Upper lobe of right lung (tissue), 1 donor: ENCODE measurements at regions not wholly inside any gene's neighbourhood (a gene's known extent, or its start where the extent isn't known, plus 50 kb on each side); places are given as distances from the start of the nearest gene placed in this dataset.
"Not testable (repeated sequence)": the region's sequence is repeated elsewhere in the genome, so short reads cannot be mapped to it uniquely, and the experiment has no call there.

Source experiments
- ATAC-seq: fragments of 200-7000 bp; cut with Tn5 transposase; one replicate; pipeline ENCODE4 v1.9.1; 2020; ENCODE audit warnings: mild to moderate bottlenecking, moderate library complexity
- DNase-seq: peaks from one replicate; pipeline ENCODE4 v3.0.0-alpha.2; 2020
- H3K27ac ChIP-seq: fragments of 200-600 bp; one replicate; pipeline ENCODE4 v1.8.0; 2022
- H3K27me3 ChIP-seq: fragments of 200-600 bp; one replicate; pipeline ENCODE4 v1.8.0; 2022; ENCODE audit warnings: mild to moderate bottlenecking
- H3K36me3 ChIP-seq: fragments of 200-600 bp; one replicate; pipeline ENCODE4 v1.8.0; 2022
- H3K4me1 ChIP-seq: fragments of 200-600 bp; one replicate; pipeline ENCODE4 v1.8.0; 2022
- H3K4me3 ChIP-seq: fragments of 200-600 bp; one replicate; pipeline ENCODE4 v1.8.0; 2022; ENCODE audit warnings: mild to moderate bottlenecking
- H3K9me3 ChIP-seq: fragments of 200-600 bp; one replicate; pipeline ENCODE4 v1.8.0; 2022
- intact Hi-C: fragments of 100-400 bp; cut with DNase I; formaldehyde crosslinking; loops from one replicate; pipeline ENCODE4 v1.11.0; 2022
- TF ChIP-seq, protein P1 (sequence below): fragments of 200-600 bp; IDR thresholded peaks from one replicate; pipeline ENCODE4 v1.8.0; 2022; ENCODE audit warnings: antibody characterized with exemption
- donor health status: DM: no; HTN: yes; CAD: no; lungs with severe emphysema.

DNA sequence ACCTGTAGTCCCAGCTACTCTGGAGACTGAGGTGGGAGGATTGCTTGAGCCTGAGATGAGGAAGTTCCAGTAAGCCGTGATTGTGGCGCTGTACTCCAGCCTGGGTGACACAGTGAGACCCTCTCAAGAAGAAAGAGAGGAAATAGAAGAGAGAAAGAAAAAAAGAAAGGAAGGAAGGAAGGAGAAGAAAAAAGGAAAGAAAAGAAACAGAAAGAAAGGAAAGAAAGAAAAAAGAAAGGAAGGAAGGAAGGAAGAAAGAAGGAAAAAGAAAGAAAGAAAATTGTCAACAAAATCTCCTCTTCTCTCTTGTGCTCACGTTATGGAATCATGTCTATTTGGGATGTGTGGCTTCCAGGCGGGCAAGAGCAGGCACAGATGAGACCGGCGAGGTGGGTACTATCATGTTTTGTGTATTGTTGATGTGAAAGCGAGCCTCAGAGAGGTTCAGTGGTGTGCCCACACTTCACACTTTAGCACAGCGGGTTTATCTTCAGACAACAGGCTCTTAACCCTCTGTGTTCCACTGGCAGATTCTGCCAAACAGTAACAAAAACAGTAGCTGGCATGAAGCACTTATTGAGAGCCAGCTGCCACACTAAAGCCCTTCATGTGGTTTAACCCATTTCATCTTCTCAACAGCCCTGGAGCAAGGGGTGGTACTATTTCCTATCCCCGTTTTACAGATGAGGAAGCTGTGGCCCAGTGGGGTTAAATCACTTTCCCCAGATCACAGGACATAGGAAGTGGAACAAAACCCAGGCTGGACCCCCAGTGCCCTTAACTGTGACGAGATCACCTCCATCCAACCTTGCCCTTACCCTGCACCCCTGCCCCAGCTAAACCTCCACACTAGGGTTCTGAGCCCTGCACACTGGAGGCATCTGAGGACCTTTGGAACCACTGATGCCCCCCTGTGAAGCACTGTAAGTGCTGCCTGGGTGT lies 94.7 kb upstream of the TARDBP start:
- ATAC-seq = peak; percentile 59
- H3K27ac ChIP-seq = no peak overlapping the region
- TF ChIP-seq, protein P1, sequence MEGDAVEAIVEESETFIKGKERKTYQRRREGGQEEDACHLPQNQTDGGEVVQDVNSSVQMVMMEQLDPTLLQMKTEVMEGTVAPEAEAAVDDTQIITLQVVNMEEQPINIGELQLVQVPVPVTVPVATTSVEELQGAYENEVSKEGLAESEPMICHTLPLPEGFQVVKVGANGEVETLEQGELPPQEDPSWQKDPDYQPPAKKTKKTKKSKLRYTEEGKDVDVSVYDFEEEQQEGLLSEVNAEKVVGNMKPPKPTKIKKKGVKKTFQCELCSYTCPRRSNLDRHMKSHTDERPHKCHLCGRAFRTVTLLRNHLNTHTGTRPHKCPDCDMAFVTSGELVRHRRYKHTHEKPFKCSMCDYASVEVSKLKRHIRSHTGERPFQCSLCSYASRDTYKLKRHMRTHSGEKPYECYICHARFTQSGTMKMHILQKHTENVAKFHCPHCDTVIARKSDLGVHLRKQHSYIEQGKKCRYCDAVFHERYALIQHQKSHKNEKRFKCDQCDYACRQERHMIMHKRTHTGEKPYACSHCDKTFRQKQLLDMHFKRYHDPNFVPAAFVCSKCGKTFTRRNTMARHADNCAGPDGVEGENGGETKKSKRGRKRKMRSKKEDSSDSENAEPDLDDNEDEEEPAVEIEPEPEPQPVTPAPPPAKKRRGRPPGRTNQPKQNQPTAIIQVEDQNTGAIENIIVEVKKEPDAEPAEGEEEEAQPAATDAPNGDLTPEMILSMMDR = no peak
- no peaks in the 10 kb centered on the region for H3K27me3 ChIP-seq
- intact Hi-C loops = no loop called here
- no peaks in the 10 kb centered on the region for H3K4me1 ChIP-seq
- peak; percentile 22 for DNase-seq
- H3K36me3 ChIP-seq = no peaks in the 10 kb centered on the region
- no peaks in the 10 kb centered on the region for H3K9me3 ChIP-seq
- H3K4me3 ChIP-seq = no peak overlapping the region

DNA sequence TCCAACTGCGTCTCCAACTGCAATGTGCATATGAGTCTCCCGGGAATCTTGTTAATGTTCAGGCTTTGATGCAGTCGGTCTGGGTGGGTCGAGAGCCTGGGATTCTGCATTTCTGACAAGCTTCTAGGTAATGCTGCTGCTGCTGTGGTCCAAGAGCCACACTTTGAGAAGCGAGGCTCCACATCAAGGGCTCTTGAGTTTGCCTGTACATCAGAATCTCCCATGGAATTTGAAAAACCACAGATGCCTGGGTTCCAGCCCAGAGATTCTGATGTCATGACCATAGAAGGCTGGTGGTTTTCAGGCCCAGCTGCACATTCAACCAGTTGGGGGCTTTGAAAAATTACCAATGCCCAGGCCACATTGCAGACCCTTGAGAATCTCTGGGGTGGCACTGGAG lies 93.9 kb upstream of the TARDBP start:
- no peaks in the 10 kb centered on the region for H3K36me3 ChIP-seq
- DNase-seq (peak; percentile 11), ATAC-seq (no peak)
- TF ChIP-seq, protein P1 = no peak
- no peaks in the 10 kb centered on the region for H3K4me1 ChIP-seq
- H3K27me3 ChIP-seq = no peaks in the 10 kb centered on the region
- no peaks in the 10 kb centered on the region for H3K9me3 ChIP-seq
- intact Hi-C loops = no loop called here
- no peak overlapping the region for H3K27ac ChIP-seq
- no peak overlapping the region for H3K4me3 ChIP-seq

DNA sequence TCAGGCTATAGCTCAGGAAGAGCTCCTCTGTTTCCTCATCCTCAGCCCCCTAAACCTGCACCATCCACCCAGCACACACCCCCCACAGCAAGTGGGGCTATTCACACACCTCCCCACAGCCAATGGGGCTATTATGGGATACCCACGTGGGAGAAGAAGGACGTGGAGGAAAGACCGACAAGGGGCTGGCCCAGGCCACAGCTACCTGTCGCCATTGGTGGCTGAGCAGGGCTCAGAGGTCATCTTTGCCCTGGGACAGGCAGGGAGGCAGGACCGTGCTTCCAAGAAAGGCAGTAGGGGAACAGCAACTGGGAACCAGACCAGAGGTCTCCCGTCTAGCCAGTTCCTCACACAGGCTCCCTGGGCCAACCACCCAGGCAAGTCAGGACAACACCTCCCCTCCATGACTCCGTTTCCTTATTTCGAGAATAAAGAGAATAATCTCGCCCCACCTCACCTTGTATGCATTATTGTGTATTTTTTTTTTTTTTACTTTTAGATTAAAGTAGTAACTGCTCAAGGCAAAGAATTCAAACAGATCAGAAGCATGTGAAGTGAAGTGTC lies 92.3 kb upstream of the TARDBP start:
- TF ChIP-seq, protein P1 = no peak
- DNase-seq (no peak), ATAC-seq (no peak)
- Histone ChIP-seq H3K9me3 (no peaks in the 10 kb centered on the region), H3K27me3 (no peaks in the 10 kb centered on the region), H3K27ac (no peak overlapping the region), H3K36me3 (no peaks in the 10 kb centered on the region), H3K4me1 (no peaks in the 10 kb centered on the region), H3K4me3 (no peak overlapping the region)
- intact Hi-C loops = no loop called here

DNA sequence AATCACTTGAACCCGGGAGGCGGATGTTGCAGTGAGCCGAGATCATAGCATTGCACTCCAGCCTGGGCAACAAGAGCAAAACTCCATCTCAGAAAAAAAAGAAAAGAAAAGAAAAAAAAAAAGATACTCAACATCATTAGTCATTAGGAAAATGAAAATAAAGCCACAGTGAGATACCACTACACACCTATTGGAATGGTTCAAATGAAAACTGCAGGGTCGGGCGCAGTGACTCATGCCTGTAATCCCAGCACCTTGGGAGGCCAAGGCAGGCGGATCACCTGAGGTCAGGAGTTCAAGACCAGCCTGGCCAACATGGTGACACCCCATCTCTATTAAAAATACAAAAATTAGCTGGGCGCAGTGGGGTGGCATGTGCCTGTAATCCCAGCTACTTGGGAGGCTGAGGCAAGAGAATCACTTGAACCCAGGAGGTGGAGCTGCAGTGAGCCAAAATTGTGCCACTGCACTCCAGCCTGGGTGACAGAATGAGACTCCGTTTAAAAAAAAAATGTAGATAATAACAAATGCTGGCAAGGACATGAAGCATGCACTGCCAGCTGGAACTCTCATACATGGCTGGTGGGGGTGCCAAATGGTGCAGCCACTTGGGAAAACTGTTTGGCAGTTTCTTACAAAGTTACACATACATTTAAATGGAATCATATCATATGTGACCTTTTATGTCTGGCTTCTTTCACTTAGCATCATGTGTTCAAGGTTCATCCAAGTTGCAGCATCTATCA lies 90.0 kb upstream of the TARDBP start:
- H3K27ac ChIP-seq, H3K36me3 ChIP-seq, H3K4me3 ChIP-seq, DNase-seq, H3K9me3 ChIP-seq, ATAC-seq, H3K27me3 ChIP-seq, intact Hi-C loops, H3K4me1 ChIP-seq: not testable (repeated sequence)

DNA sequence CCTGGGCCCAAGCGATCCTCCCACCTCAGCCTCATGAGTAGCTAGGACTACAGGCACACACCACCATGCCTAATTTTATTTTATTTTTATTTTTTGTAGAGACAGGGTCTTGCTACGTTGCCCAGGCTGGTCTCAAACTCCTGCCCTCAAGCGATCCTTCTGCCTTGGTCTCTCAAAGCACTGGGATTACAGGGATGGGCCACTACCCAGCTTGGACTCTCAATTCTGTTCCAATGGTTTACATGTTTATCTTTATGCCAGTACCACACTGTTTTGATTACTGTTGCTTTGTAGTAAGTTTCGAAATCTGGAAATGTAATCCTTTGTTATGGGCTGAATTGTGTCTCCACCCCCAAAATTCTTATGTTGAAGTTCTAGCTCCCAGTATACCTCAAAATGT lies 88.4 kb upstream of the TARDBP start:
- TF ChIP-seq, protein P1 = no peak
- Histone ChIP-seq H3K27ac (no peak overlapping the region), H3K4me3 (no peak overlapping the region), H3K9me3 (no peaks in the 10 kb centered on the region), H3K27me3 (no peaks in the 10 kb centered on the region), H3K4me1 (no peaks in the 10 kb centered on the region), H3K36me3 (no peaks in the 10 kb centered on the region)
- DNase-seq = no peak
- no peak for ATAC-seq
- intact Hi-C loops = no loop called here

DNA sequence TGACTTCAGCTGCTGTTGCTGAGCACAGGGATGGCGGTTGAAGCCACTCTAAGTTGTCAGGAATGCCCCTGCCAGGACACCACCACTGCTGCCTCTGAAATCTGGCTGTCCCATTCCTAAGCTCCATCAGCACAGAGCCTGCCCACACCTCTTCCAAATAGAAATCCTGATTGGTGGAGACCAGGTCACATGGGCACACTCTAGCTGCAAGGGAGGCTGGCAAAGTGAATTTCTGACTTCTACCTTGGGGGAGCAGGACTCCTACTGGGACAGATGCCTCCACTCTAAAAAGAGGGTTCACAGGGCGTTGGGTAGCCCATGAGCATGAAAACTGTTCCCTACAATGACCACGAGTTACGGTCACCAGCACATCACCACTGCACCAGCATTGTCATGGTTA lies 83.8 kb upstream of the TARDBP start:
- intact Hi-C loops = no loop called here
- H3K4me1 ChIP-seq = no peaks in the 10 kb centered on the region
- H3K9me3 ChIP-seq = no peaks in the 10 kb centered on the region
- TF ChIP-seq, protein P1 = no peak
- no peak overlapping the region for H3K27ac ChIP-seq
- no peaks in the 10 kb centered on the region for H3K36me3 ChIP-seq
- DNase-seq (peak; percentile 20), ATAC-seq (no peak)
- H3K27me3 ChIP-seq = no peaks in the 10 kb centered on the region
- no peak overlapping the region for H3K4me3 ChIP-seq
